Endothelial cell (in vitro differentiated cells): ENCODE measurements at regions not wholly inside any gene's neighbourhood (a gene's known extent, or its start where the extent isn't known, plus 50 kb on each side); places are given as distances from the start of the nearest gene placed in this dataset.

Experiments
- DNase-seq: peaks from one replicate; pipeline ENCODE4 v3.0.0; 2021; ENCODE audit warnings: low spot score
- H3K27ac Mint-ChIP-seq: one replicate; pipeline ENCODE4 v1.8.0; 2021; ENCODE audit warnings: mixed read lengths, inconsistent platforms; ENCODE audit not compliant: unreplicated experiment
- H3K27me3 Mint-ChIP-seq: one replicate; pipeline ENCODE4 v1.8.0; 2021; ENCODE audit warnings: mild to moderate bottlenecking, moderate library complexity, mixed read lengths, inconsistent platforms; ENCODE audit not compliant: unreplicated experiment
- H3K36me3 Mint-ChIP-seq: one replicate; pipeline ENCODE4 v1.8.0; 2021; ENCODE audit warnings: mild to moderate bottlenecking, low read depth, mixed read lengths, inconsistent platforms; ENCODE audit not compliant: unreplicated experiment
- H3K4me1 Mint-ChIP-seq: one replicate; pipeline ENCODE4 v1.8.0; 2021; ENCODE audit warnings: mild to moderate bottlenecking, mixed read lengths, inconsistent platforms; ENCODE audit not compliant: unreplicated experiment
- H3K4me3 Mint-ChIP-seq: one replicate; pipeline ENCODE4 v1.8.0; 2021; ENCODE audit warnings: mild to moderate bottlenecking, mixed read lengths, inconsistent platforms; ENCODE audit not compliant: unreplicated experiment
- H3K9me3 Mint-ChIP-seq: one replicate; pipeline ENCODE4 v1.8.0; 2021; ENCODE audit warnings: mixed read lengths, inconsistent platforms; ENCODE audit not compliant: unreplicated experiment
- TF ChIP-seq, protein P1 (sequence below): fragments of 200-600 bp; sonication (generic); IDR thresholded peaks from one replicate; pipeline ENCODE4 v1.5.0; 2021; ENCODE audit warnings: antibody characterized with exemption; ENCODE audit not compliant: unreplicated experiment

- Mint-ChIP-seq H3K27me3 (no peaks in the 10 kb centered on the region), H3K4me1 (no peaks in the 10 kb centered on the region), H3K4me3 (no peak overlapping the region), H3K27ac (no peak overlapping the region), H3K9me3 (no peaks in the 10 kb centered on the region), H3K36me3 (no peaks in the 10 kb centered on the region)
- TF ChIP-seq, protein P1, sequence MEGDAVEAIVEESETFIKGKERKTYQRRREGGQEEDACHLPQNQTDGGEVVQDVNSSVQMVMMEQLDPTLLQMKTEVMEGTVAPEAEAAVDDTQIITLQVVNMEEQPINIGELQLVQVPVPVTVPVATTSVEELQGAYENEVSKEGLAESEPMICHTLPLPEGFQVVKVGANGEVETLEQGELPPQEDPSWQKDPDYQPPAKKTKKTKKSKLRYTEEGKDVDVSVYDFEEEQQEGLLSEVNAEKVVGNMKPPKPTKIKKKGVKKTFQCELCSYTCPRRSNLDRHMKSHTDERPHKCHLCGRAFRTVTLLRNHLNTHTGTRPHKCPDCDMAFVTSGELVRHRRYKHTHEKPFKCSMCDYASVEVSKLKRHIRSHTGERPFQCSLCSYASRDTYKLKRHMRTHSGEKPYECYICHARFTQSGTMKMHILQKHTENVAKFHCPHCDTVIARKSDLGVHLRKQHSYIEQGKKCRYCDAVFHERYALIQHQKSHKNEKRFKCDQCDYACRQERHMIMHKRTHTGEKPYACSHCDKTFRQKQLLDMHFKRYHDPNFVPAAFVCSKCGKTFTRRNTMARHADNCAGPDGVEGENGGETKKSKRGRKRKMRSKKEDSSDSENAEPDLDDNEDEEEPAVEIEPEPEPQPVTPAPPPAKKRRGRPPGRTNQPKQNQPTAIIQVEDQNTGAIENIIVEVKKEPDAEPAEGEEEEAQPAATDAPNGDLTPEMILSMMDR: no peak
- DNase-seq: no peak
Observed at GRCh38 chr3:103899328-103899727, 1464.5 kb downstream of the ZPLD1 start.

DNA sequence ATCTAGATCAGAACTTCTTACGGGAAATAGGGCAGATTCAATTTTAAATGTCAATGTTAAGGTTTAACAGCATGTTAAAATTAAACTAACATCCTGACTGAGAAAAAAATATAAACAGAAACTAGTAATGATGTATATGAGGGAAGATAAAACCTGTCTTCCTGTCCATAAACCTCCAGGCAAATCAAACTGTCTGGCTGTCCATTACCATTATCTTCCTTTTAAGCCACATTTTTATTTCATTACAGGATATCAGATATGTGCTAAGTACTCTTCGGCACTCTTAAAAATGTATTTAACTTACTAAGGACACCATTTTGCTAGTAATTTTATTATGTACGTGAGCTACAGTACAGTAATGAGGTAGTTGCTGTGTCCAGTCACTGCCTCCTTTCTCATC lies 1461.7 kb upstream of the ALCAM start:
- TF ChIP-seq, protein P1: no peak
- Mint-ChIP-seq H3K36me3 (no peaks in the 10 kb centered on the region), H3K27ac (no peak overlapping the region), H3K4me3 (no peak overlapping the region), H3K27me3 (no peaks in the 10 kb centered on the region), H3K4me1 (no peaks in the 10 kb centered on the region), H3K9me3 (no peaks in the 10 kb centered on the region)
- DNase-seq: no peak

DNA sequence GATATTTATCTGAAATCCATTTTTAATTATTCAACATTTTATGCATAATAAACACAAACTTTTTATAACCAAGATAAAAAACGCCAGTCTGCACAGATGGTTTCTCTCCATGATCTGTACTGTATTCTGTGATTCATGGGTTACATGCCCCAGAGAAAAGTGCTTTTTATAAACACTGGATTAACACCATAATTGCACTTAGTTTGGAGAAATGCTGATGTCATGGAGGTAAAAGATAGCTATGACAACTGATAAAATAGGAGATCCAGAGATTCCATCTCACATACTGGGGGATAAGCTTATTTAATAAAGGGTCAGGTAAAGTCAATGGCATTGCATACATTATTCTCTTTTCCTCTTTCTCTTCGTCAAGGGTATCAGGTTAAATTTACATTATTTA lies 1460.4 kb upstream of the ALCAM start:
- Mint-ChIP-seq H3K9me3 (no peaks in the 10 kb centered on the region), H3K27ac (no peak overlapping the region), H3K36me3 (no peaks in the 10 kb centered on the region), H3K4me1 (no peaks in the 10 kb centered on the region), H3K27me3 (no peaks in the 10 kb centered on the region), H3K4me3 (no peak overlapping the region)
- TF ChIP-seq, protein P1: no peak
- no peak for DNase-seq

GRCh38 chr3:103906808-103907207 lies 1459.9 kb upstream of the ALCAM start:
- no peak overlapping the region for H3K27ac Mint-ChIP-seq
- no peaks in the 10 kb centered on the region for H3K36me3 Mint-ChIP-seq
- TF ChIP-seq, protein P1: no peak
- no peaks in the 10 kb centered on the region for H3K27me3 Mint-ChIP-seq
- H3K9me3 Mint-ChIP-seq: no peaks in the 10 kb centered on the region
- no peak overlapping the region for H3K4me3 Mint-ChIP-seq
- no peak for DNase-seq
- no peaks in the 10 kb centered on the region for H3K4me1 Mint-ChIP-seq

DNA sequence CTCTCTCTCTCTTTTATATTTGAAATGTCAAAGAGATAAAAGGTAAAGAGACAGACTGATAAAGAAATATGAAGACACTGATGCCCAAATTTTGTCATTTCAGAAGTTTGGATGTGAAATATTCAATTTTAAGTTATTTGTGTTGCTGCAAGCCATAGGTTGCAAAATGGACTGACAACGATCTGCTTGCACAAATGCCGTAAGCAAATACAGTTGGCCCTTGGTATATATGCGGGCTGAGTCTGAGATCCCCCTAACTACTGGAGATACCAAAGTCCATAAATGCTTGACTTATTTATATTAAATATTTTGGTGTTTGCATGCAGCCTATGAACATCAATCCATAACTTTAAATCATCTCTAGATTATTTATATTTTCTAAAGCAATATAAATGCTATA lies 1459.1 kb upstream of the ALCAM start:
- Mint-ChIP-seq H3K27me3 (no peaks in the 10 kb centered on the region), H3K9me3 (no peaks in the 10 kb centered on the region), H3K4me1 (no peaks in the 10 kb centered on the region), H3K4me3 (no peak overlapping the region), H3K36me3 (no peaks in the 10 kb centered on the region), H3K27ac (no peak overlapping the region)
- no peak for DNase-seq
- TF ChIP-seq, protein P1: no peak
